Right atrium auricular region (tissue), 2 donors: ENCODE measurements at regions not wholly inside any gene's neighbourhood (a gene's known extent, or its start where the extent isn't known, plus 50 kb on each side); places are given as distances from the start of the nearest gene placed in this dataset.
"Not testable (repeated sequence)": the region's sequence is repeated elsewhere in the genome, so short reads cannot be mapped to it uniquely, and the experiment has no call there.

ENCODE experiments used
- DNase-seq: peaks from one replicate; pipeline ENCODE4 v3.0.0-alpha.2; 2019; ENCODE audit warnings: low spot score
- H3K27ac ChIP-seq, 2 donors: fragments of 200-600 bp; sonication (generic); 1 replicate in 1 of 2; 2 replicates in 1 of 2; pipeline ENCODE4 v1.5.1; 2016 to 2019
- H3K27me3 ChIP-seq, 2 donors: fragments of 200-600 bp; sonication (generic); one replicate each; pipeline versions ENCODE4 v1.5.1 to v1.6.0; 2017 to 2019
- H3K36me3 ChIP-seq: fragments of 200-600 bp; sonication (generic); one replicate; pipeline ENCODE4 v1.5.1; 2016
- H3K4me1 ChIP-seq, 2 donors: fragments of 200-600 bp; sonication (generic); one replicate each; pipeline versions ENCODE4 v1.5.1 to v1.6.0; 2017 to 2019
- H3K4me3 ChIP-seq, 2 donors: fragments of 200-600 bp; sonication (generic); 1 replicate in 1 of 2; 2 replicates in 1 of 2; pipeline ENCODE4 v1.5.1; 2017 to 2019; ENCODE audit warnings: mild to moderate bottlenecking in 1 of 2, moderate library complexity in 1 of 2
- H3K9me3 ChIP-seq, 2 donors: fragments of 200-600 bp; sonication (generic); one replicate each; pipeline ENCODE4 v1.5.1; 2019
- CTCF ChIP-seq, 2 donors: fragments of 200-600 bp; sonication (generic); IDR thresholded peaks; one replicate each; pipeline ENCODE4 v1.5.1; 2019; ENCODE audit warnings: antibody characterized with exemption in 2 of 2

- TF ChIP-seq CTCF (IDR thresholded peaks at IDR 0.05): no peak
- H3K36me3 ChIP-seq: no peaks in the 10 kb centered on the region
These were observed 599.0 kb upstream of the TPK1 start for GRCh38 chr7:145434811-145435210.

GRCh38 chr7:145431834-145432233, 596.0 kb upstream of the TPK1 start:
- no peak for TF ChIP-seq CTCF (IDR thresholded peaks at IDR 0.05)
- Histone ChIP-seq H3K9me3 (peaks cover 0 to 6% of the 10 kb centered on the region in 2 donors), H3K27me3 (no peaks in the 10 kb centered on the region)

More at GRCh38 chr7:145434811-145435210, 599.0 kb upstream of the TPK1 start:
- no peak for DNase-seq
- Histone ChIP-seq H3K9me3 (peaks cover 0 to 6% of the 10 kb centered on the region in 2 donors), H3K4me3 (no peak overlapping the region), H3K27me3 (no peaks in the 10 kb centered on the region), H3K27ac (no peak overlapping the region), H3K4me1 (no peaks in the 10 kb centered on the region)

DNA sequence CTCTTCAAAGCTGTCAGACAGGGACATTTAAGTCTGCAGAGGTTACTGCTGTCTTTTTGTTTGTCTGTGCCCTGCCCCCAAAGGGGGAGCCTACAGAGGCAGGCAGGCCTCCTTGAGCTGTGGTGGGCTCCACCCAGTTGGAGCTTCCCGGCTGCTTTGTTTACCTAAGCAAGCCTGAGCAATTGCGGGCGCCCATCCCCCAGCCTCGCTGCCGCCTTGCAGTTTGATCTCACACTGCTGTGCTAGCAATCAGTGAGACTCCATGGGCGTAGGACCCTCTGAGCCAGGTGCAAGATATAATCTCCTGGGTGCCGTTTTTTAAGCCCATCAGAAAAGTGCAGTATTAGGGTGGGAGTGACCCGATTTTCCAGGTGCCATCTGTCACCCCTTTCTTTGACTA, 582.6 kb upstream of the TPK1 start:
- not testable (repeated sequence) for DNase-seq, H3K27me3 ChIP-seq, H3K4me3 ChIP-seq, H3K9me3 ChIP-seq, H3K36me3 ChIP-seq, H3K4me1 ChIP-seq, H3K27ac ChIP-seq

More at GRCh38 chr7:145431834-145432233, 596.0 kb upstream of the TPK1 start:
- H3K4me1 ChIP-seq: no peaks in the 10 kb centered on the region
- H3K36me3 ChIP-seq: no peaks in the 10 kb centered on the region
- no peak overlapping the region for H3K4me3 ChIP-seq
- no peak for DNase-seq
- H3K27ac ChIP-seq: no peak overlapping the region

- no peak overlapping the region for H3K27ac ChIP-seq
- H3K4me1 ChIP-seq: no peaks in the 10 kb centered on the region
- no peaks in the 10 kb centered on the region for H3K27me3 ChIP-seq
- no peak for DNase-seq
- H3K9me3 ChIP-seq: no peaks in the 10 kb centered on the region
- no peak overlapping the region for H3K4me3 ChIP-seq
- TF ChIP-seq CTCF (IDR thresholded peaks at IDR 0.05): no peak
- no peaks in the 10 kb centered on the region for H3K36me3 ChIP-seq
These were observed 575.2 kb upstream of the TPK1 start for GRCh38 chr7:145411066-145411465.

DNA sequence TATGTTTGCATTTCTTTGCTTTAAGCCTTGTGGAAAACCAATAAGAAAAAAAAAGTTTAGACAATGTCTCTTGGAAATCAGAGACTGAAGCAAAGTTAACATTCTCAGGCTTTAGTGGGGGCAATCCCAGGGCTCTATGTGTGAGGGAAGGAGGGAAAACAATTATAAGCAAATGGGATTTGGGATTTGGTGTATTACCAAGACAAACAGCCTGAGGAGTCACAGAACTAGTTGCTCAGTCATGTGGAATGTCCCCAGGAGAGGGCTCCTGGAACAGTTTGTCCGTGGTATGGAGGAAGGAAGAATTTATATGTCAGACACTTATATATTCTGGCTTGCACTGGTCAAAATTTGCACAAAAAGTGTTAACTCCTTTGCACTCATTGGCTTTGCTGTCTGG, 562.9 kb upstream of the TPK1 start:
- H3K27ac ChIP-seq: no peak overlapping the region

GRCh38 chr7:145394126-145394525, 558.3 kb upstream of the TPK1 start:
- H3K27me3 ChIP-seq: no peaks in the 10 kb centered on the region
- H3K9me3 ChIP-seq: no peaks in the 10 kb centered on the region

More for the DNA sequence above, 562.9 kb upstream of the TPK1 start:
- Histone ChIP-seq H3K9me3 (peaks cover 0 to 4% of the 10 kb centered on the region in 2 donors), H3K27me3 (no peaks in the 10 kb centered on the region), H3K4me3 (no peak overlapping the region), H3K4me1 (no peaks in the 10 kb centered on the region), H3K36me3 (no peaks in the 10 kb centered on the region)
- no peak for TF ChIP-seq CTCF (IDR thresholded peaks at IDR 0.05)
- DNase-seq: no peak

More at GRCh38 chr7:145394126-145394525, 558.3 kb upstream of the TPK1 start:
- H3K4me1 ChIP-seq: no peaks in the 10 kb centered on the region
- no peak overlapping the region for H3K4me3 ChIP-seq
- TF ChIP-seq CTCF (IDR thresholded peaks at IDR 0.05): no peak
- no peaks in the 10 kb centered on the region for H3K36me3 ChIP-seq
- no peak for DNase-seq
- H3K27ac ChIP-seq: no peak overlapping the region
